22Rv1 (cell line): ENCODE measurements at regions not wholly inside any gene's neighbourhood (a gene's known extent, or its start where the extent isn't known, plus 50 kb on each side); places are given as distances from the start of the nearest gene placed in this dataset.

ENCODE experiments used
- H3K27ac ChIP-seq: fragments of 450-650 bp; 2 replicates; pipeline ENCODE4 v1.5.1; 2017
- ZFX ChIP-seq: fragments of 450-650 bp; IDR thresholded peaks from 2 replicates; pipeline ENCODE4 v1.6.1; 2017; ENCODE audit warnings: antibody characterized with exemption, borderline replicate concordance
- TF ChIP-seq, protein P1 (sequence below): fragments of 450-650 bp; IDR thresholded peaks from 2 replicates; pipeline ENCODE4 v1.5.1; 2017; ENCODE audit warnings: mild to moderate bottlenecking

DNA sequence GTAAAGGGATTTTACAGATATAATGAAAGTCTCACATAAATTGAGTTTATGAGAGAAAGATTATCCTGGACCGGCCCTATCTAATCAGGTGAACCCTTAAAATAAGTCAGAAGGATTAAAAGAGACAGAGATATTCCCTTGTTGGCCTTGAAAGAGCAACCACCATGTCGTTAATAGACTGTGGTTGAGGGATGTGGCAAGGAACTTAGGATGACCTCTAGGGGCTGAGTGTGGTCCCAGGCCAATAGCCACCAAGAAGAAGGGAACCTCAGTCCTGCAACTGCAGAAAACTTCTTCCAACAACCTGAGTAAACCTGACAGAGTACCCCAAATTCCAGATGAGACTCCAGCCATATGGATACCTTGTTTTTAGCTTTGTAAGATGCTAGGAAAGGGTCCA, 121.5 kb downstream of the POLR1F start:
- no peak overlapping the region for H3K27ac ChIP-seq
- no peak for TF ChIP-seq ZFX
- TF ChIP-seq, protein P1, sequence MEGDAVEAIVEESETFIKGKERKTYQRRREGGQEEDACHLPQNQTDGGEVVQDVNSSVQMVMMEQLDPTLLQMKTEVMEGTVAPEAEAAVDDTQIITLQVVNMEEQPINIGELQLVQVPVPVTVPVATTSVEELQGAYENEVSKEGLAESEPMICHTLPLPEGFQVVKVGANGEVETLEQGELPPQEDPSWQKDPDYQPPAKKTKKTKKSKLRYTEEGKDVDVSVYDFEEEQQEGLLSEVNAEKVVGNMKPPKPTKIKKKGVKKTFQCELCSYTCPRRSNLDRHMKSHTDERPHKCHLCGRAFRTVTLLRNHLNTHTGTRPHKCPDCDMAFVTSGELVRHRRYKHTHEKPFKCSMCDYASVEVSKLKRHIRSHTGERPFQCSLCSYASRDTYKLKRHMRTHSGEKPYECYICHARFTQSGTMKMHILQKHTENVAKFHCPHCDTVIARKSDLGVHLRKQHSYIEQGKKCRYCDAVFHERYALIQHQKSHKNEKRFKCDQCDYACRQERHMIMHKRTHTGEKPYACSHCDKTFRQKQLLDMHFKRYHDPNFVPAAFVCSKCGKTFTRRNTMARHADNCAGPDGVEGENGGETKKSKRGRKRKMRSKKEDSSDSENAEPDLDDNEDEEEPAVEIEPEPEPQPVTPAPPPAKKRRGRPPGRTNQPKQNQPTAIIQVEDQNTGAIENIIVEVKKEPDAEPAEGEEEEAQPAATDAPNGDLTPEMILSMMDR: peak; percentile 4; the same call in 1 of the 2 replicates

DNA sequence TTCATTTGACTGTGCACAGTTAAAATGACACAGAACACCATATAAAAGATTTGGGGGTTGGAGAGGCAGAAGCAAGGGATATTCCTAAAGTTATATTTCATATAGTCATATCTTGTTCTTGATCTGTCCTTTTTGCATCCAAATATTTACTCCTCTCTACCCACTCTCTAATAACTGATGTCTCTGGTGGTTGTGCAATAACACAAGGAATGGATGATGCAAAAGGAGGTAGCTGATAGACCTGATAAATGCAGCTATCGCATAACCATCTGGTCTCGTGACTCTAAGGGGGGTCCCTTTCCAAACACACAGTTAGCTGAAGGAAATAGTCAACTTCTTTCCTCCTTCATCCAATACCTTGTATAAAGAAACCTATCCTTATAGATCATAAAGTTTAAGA, 123.1 kb downstream of the POLR1F start:
- no peak overlapping the region for H3K27ac ChIP-seq
- TF ChIP-seq, protein P1: no peak
- no peak for TF ChIP-seq ZFX

GRCh38 chr7:19575909-19576557, 132.8 kb downstream of the POLR1F start:
- TF ChIP-seq, protein P1: no peak
- TF ChIP-seq ZFX: no peak
- no peak overlapping the region for H3K27ac ChIP-seq

GRCh38 chr7:19574131-19574530, 134.7 kb downstream of the POLR1F start:
- TF ChIP-seq, protein P1: no peak
- no peak overlapping the region for H3K27ac ChIP-seq

- no peak for TF ChIP-seq ZFX
- TF ChIP-seq, protein P1: no peak
- H3K27ac ChIP-seq: no peak overlapping the region
Measured at GRCh38 chr7:19572566-19572965, 136.3 kb downstream of the POLR1F start.

DNA sequence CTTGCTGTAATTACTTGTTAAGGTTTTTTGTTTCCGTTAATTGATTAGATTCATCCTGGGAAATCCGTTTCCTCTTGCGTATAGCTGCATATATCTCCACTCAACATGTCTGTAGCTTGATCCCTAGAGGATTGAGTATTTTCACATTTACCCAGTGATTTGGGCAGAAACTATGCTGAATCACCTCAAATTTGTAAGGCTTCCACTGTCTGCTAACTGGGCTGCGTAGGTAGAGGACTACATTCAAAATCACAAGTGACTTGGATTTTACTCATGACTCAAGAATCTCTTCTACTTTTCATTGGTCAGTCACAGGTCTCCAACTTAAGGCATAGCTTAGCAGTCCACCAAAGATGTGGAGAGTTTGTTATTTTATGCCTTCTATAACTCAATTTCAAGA, 141.8 kb downstream of the POLR1F start:
- H3K27ac ChIP-seq: no peak overlapping the region
- TF ChIP-seq ZFX: no peak
- TF ChIP-seq, protein P1: no peak

DNA sequence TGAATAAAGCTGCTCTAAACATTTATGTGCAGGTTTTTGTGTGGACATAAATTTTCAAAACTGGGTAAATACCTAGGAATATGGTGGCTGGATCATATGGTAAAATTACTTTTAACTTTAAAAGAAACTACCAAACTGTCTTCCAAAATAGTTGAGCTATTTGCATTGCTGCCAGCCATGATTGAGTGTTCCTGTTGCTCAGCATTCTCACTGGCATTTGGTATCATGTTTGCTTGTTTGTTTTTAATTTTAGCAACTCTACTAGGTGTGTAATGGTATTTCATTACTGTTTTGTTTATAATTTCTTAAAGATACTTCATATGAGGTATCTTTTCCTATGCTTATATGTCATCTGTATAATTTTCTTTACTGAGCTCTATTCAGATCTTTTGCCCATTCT, 143.2 kb downstream of the POLR1F start:
- no peak for TF ChIP-seq ZFX
- TF ChIP-seq, protein P1: no peak
- no peak overlapping the region for H3K27ac ChIP-seq
